HUES48 (cell line): ENCODE measurements at regions not wholly inside any gene's neighbourhood (a gene's known extent, or its start where the extent isn't known, plus 50 kb on each side); places are given as distances from the start of the nearest gene placed in this dataset.
"Not testable (repeated sequence)": the region's sequence is repeated elsewhere in the genome, so short reads cannot be mapped to it uniquely, and the experiment has no call there.

Source experiments
- H3K27ac ChIP-seq: one replicate; pipeline ENCODE4 v1.7.0; 2013; ENCODE audit warnings: low read depth, low read length, inconsistent platforms
- H3K27me3 ChIP-seq: 2 replicates; pipeline ENCODE4 v1.6.1; 2013; ENCODE audit warnings: mild to moderate bottlenecking, low read length; ENCODE audit not compliant: control insufficient read depth, insufficient read depth
- H3K36me3 ChIP-seq: 2 replicates; pipeline ENCODE4 v1.6.1; 2013; ENCODE audit warnings: low read length; ENCODE audit not compliant: control insufficient read depth, insufficient read depth
- H3K4me1 ChIP-seq: 2 replicates; pipeline ENCODE4 v1.6.1; 2013; ENCODE audit warnings: mild to moderate bottlenecking, low read length; ENCODE audit not compliant: control insufficient read depth, insufficient read depth
- H3K4me3 ChIP-seq: 2 replicates; pipeline ENCODE4 v1.5.1; 2013; ENCODE audit warnings: mild to moderate bottlenecking, low read depth, low read length
- H3K9ac ChIP-seq: 2 replicates; pipeline ENCODE4 v1.6.1; 2013; ENCODE audit warnings: mild to moderate bottlenecking, low read depth, low read length, moderate library complexity
- H3K9me3 ChIP-seq: 2 replicates; pipeline ENCODE4 v1.6.1; 2013; ENCODE audit warnings: low read length; ENCODE audit not compliant: control insufficient read depth, insufficient read depth

- no peaks in the 10 kb centered on the region for H3K36me3 ChIP-seq
- no peak overlapping the region for H3K27ac ChIP-seq
- no peaks in the 10 kb centered on the region for H3K4me1 ChIP-seq
- H3K4me3 ChIP-seq, result no peak overlapping the region
- H3K9me3 ChIP-seq, result 0 out of 2 replicates have a peak, but pooled peaks cover 8% of the 10 kb centered on the region
- no peak overlapping the region for H3K9ac ChIP-seq
- H3K27me3 ChIP-seq, result no peaks in the 10 kb centered on the region
Observed at GRCh38 chr3:164779816-164780215, 298.5 kb downstream of the SI start.

GRCh38 chr3:164752812-164753211 is 325.5 kb downstream of the SI start:
- Histone ChIP-seq H3K27ac (no peak overlapping the region), H3K9ac (no peak overlapping the region)

GRCh38 chr3:164748626-164749025 is 329.7 kb downstream of the SI start:
- H3K9ac ChIP-seq, result no peak overlapping the region
- H3K27ac ChIP-seq, result no peak overlapping the region
- no peaks in the 10 kb centered on the region for H3K4me1 ChIP-seq
- no peaks in the 10 kb centered on the region for H3K36me3 ChIP-seq
- no peak overlapping the region for H3K4me3 ChIP-seq
- no peaks in the 10 kb centered on the region for H3K9me3 ChIP-seq
- no peaks in the 10 kb centered on the region for H3K27me3 ChIP-seq

More at GRCh38 chr3:164752812-164753211, 325.5 kb downstream of the SI start:
- Histone ChIP-seq H3K4me3 (no peak overlapping the region), H3K9me3 (no peaks in the 10 kb centered on the region), H3K36me3 (no peaks in the 10 kb centered on the region), H3K4me1 (no peaks in the 10 kb centered on the region), H3K27me3 (no peaks in the 10 kb centered on the region)

DNA sequence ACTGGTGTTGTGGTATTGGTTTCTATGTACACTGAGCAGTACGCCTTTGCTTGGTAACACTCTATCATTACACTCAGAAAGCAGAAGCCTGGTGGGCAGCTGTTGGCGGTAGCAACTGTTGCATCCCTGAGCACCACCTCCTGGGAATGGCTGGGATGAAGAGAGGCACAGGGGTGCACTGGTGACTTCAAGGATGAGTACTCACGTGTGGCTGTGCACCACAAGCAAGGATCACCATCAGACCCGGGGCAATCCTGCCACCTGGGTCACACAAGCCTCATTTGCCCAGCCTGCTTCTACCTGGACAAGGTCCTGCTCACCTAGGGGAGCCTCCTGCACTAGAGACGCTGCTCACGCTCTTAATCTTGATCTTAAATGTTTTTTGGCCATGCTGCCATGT is 336.4 kb downstream of the SI start:
- H3K4me1 ChIP-seq, result peaks cover 10% of the 10 kb centered on the region
- H3K9me3 ChIP-seq, result 0 out of 2 replicates have a peak, but pooled peaks cover 3% of the 10 kb centered on the region
- no peak overlapping the region for H3K27ac ChIP-seq
- no peaks in the 10 kb centered on the region for H3K27me3 ChIP-seq
- no peaks in the 10 kb centered on the region for H3K36me3 ChIP-seq
- H3K9ac ChIP-seq, result no peak overlapping the region
- H3K4me3 ChIP-seq, result no peak overlapping the region

DNA sequence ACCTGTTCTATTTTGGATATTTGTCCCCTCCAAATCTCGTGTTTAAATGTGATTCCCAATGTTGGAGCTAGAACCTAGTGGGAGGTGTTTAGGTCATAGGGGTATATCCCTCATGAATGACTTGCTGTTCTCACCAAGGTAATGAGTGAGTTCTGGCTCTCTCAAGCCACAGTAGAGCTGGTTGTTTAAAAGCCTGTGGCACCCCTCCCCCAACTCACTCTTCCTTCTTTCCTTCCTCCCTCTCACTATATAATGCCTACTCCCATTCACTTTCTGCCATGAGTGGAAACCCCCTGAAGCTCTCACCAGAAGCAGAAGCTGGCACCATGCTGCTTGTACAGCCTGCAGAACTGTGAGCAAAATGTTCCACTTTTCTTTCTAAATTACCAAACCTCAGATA is 341.1 kb downstream of the SI start:
- H3K36me3 ChIP-seq, result no peaks in the 10 kb centered on the region

GRCh38 chr3:164732166-164732565 is 346.1 kb downstream of the SI start:
- no peaks in the 10 kb centered on the region for H3K27me3 ChIP-seq
- H3K9ac ChIP-seq, result no peak overlapping the region
- no peaks in the 10 kb centered on the region for H3K9me3 ChIP-seq
- H3K36me3 ChIP-seq, result no peaks in the 10 kb centered on the region
- H3K4me1 ChIP-seq, result peaks cover 8% of the 10 kb centered on the region
- H3K27ac ChIP-seq, result no peak overlapping the region
- H3K4me3 ChIP-seq, result no peak overlapping the region

More for the DNA sequence above, 341.1 kb downstream of the SI start:
- Histone ChIP-seq H3K4me3 (no peak overlapping the region), H3K27ac (no peak overlapping the region), H3K27me3 (no peaks in the 10 kb centered on the region), H3K9me3 (0 out of 2 replicates have a peak, but pooled peaks cover 3% of the 10 kb centered on the region), H3K9ac (no peak overlapping the region), H3K4me1 (peaks cover 10% of the 10 kb centered on the region)

DNA sequence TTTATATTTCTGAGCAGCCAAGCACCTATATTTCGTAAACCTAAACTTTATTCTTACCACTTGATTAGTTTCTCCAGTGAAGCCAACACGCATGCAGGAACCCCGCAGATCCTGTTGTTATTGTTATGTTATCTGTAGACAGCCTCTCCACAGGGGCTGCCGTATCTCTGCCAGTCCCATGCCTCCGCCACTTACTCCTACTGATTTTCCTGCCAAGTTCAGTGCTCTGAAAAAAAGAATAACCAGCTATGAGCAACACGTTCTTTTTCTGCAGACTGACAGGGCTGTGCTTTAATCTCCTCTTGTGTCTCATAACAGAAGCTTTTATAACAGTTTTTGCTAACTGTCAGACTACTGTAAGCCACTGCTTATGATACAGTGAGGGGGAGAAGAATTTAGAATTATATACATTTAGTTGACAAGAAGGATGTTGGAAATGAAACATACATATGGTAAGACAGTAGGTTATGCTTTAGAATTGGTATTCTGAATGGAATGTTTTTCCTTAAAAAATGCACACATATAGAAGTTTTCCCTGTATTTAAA is 347.4 kb downstream of the SI start:
- H3K9ac ChIP-seq, result no peak overlapping the region
- H3K27ac ChIP-seq, result no peak overlapping the region

DNA sequence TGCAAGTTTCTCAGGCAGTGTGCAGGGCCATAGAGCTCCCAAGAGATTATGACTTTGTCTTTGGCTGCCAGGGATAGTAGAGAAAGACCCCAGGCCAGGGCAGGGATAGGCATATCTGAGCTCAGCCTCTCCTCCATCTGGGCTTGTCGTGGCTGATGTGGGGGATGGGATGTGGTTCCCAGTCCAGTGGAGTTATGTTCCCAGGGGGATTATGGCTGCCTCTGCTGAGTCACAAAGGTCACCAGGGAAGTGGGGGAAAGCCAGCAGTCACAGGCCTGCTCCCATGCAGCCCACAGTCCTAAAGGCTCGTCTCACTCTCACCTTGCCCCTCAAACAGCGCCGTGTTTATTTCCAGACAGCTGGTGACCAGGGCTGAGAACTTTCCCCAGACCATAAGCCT is 354.9 kb downstream of the SI start:
- no peaks in the 10 kb centered on the region for H3K27me3 ChIP-seq
- no peak overlapping the region for H3K4me3 ChIP-seq
- H3K9ac ChIP-seq, result no peak overlapping the region
- no peaks in the 10 kb centered on the region for H3K4me1 ChIP-seq
- no peaks in the 10 kb centered on the region for H3K9me3 ChIP-seq
- H3K36me3 ChIP-seq, result no peaks in the 10 kb centered on the region
- no peak overlapping the region for H3K27ac ChIP-seq

More for the DNA sequence above, 347.4 kb downstream of the SI start:
- Histone ChIP-seq H3K27me3 (no peaks in the 10 kb centered on the region), H3K4me1 (0 out of 2 replicates have a peak, but pooled peaks cover 6% of the 10 kb centered on the region), H3K36me3 (no peaks in the 10 kb centered on the region), H3K4me3 (no peak overlapping the region), H3K9me3 (no peaks in the 10 kb centered on the region)

DNA sequence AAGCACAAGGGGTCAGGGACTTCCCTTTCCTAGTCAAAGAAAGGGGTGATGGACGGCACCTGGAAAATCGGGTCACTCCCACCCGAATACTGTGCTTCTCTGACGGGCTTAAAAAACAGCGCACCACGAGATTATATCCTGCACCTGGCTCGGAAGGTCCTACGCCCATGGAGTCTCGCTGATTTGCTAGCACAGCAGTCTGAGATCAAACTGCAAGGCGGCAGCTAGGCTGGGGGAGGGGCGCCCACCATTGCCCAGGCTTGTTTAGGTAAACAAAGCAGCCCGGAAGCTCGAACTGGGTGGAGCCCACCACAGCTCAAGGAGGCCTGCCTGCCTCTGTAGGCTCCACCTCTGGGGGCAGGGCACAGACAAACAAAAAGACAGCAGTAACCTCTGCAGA is 375.5 kb downstream of the SI start:
- H3K27me3 ChIP-seq, H3K36me3 ChIP-seq, H3K27ac ChIP-seq, H3K4me1 ChIP-seq, H3K9ac ChIP-seq, H3K9me3 ChIP-seq, H3K4me3 ChIP-seq: not testable (repeated sequence)

DNA sequence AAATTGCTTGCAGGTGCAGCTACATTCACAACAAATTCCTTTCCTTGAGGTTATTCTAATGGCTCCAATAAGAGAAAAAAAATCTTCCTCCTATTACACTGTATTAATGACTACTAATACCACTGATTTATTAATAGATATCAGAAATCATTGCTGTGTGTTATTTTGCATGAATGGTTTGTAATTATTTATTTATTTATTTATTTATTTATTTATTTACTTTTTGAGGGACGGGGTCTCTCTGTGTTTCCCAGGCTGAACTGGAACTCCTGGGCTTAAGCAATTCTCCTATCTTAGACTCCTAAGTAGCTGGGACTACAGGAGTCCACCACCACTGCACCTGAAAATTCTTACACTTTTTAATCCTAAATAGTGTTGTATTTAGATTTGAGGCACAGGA is 390.4 kb downstream of the SI start:
- Histone ChIP-seq H3K4me1 (no peaks in the 10 kb centered on the region), H3K36me3 (no peaks in the 10 kb centered on the region), H3K27me3 (no peaks in the 10 kb centered on the region), H3K9ac (no peak overlapping the region), H3K4me3 (no peak overlapping the region), H3K27ac (no peak overlapping the region), H3K9me3 (no peaks in the 10 kb centered on the region)

DNA sequence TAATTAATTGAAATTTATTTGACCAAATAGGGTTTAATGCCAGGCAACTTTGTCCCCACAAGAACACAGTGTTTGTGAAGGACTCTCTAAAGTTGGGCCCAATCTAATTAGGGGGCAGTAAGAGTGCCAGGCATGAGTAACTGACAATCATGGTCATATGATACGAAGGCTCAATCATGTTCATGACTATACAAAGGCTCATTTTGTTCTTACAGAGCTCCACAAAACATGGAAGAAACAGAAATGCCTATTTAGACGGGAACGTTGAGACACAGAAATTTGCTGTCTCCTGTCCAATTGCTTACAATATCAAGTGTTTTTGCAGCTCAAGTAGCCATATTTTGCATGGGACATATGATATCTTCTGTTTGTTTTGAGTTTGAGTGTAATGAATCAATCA is 391.1 kb downstream of the SI start:
- no peak overlapping the region for H3K9ac ChIP-seq
- no peak overlapping the region for H3K4me3 ChIP-seq
- H3K4me1 ChIP-seq, result no peaks in the 10 kb centered on the region
- H3K27ac ChIP-seq, result no peak overlapping the region
- H3K27me3 ChIP-seq, result no peaks in the 10 kb centered on the region
- no peaks in the 10 kb centered on the region for H3K9me3 ChIP-seq
- H3K36me3 ChIP-seq, result no peaks in the 10 kb centered on the region

DNA sequence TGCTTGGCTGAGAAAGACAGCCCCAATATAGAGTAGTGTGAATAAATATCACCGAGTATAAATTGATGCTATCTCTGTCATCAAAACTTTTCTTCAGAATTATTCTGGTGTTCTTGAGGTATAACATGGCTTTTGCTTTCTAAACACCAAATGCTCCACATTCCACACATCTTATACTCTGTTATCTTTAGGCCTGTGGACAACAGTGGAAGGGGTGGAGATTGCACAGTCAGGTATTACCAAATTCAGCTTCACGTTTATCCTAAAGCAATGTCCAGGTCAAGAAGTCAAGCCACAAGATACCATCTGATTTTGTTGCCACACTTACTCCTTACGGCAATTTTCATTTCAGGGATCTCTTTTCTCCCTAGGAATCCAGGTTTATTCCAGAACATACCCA is 394.8 kb downstream of the SI start:
- Histone ChIP-seq H3K36me3 (no peaks in the 10 kb centered on the region), H3K27me3 (no peaks in the 10 kb centered on the region), H3K4me1 (no peaks in the 10 kb centered on the region), H3K9ac (no peak overlapping the region), H3K4me3 (no peak overlapping the region), H3K27ac (no peak overlapping the region), H3K9me3 (no peaks in the 10 kb centered on the region)
